ENCODE measurements at regions not wholly inside any gene's neighbourhood (a gene's known extent, or its start where the extent isn't known, plus 50 kb on each side); places are given as distances from the start of the nearest gene placed in this dataset.

- no peak for DNase-seq (ENCODE audit: low read depth)
These were observed 70.4 kb downstream of the RCN1 start for GRCh38 chr11:32161293-32161692.

- DNase-seq (ENCODE audit: low read depth) = no peak
These were observed 71.5 kb downstream of the RCN1 start for GRCh38 chr11:32162351-32162750.

DNA sequence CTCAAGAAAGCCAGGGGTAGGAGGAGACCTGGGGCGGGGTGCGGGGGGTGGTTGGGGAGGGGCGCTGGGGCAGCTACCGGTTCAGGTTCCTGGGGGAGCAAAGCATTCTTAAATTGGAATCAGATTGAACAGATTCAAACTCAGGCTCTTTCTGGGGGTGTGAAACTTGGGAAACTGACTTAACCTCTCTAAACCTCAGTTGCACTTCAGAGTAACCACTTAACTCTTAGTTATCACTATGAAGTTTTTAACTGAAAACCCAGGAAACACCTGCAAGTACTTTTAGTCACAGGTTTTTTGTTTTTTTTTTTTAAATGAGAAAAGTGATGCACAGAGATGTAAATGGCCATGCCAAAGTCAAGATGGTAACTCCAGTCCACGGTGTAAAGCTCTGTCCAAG lies 72.0 kb downstream of the RCN1 start:
- DNase-seq (ENCODE audit: low read depth) = no peak

GRCh38 chr11:32163557-32163956 lies 72.7 kb downstream of the RCN1 start:
- DNase-seq (ENCODE audit: low read depth) = no peak

GRCh38 chr11:32164836-32165235 lies 74.0 kb downstream of the RCN1 start:
- DNase-seq (ENCODE audit: low read depth) = no peak

GRCh38 chr11:32168924-32169323 lies 78.0 kb downstream of the RCN1 start:
- DNase-seq (ENCODE audit: low read depth) = no peak

DNA sequence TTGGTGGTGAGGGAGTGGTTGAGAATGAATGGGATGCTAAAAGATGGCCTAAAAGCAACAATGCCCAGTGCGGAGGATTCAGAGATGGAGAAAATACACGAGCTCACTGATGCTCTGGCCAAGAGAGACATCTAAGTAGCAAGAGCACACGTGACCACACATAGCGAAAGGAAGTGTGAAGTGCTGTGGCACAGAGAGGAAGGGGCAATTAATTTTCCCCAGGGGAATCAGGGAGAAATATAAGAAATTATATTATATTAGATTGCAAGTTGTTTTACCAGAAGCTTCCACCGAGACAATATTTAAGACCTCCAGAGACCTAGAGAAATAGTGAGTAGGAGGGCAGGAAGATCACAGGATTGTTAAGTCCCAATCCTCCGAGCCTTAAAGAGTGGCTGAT lies 80.6 kb downstream of the RCN1 start:
- DNase-seq (ENCODE audit: low read depth) = no peak

GRCh38 chr11:32172041-32172847 lies 81.4 kb downstream of the RCN1 start:
- DNase-seq (ENCODE audit: low read depth) = no peak

DNA sequence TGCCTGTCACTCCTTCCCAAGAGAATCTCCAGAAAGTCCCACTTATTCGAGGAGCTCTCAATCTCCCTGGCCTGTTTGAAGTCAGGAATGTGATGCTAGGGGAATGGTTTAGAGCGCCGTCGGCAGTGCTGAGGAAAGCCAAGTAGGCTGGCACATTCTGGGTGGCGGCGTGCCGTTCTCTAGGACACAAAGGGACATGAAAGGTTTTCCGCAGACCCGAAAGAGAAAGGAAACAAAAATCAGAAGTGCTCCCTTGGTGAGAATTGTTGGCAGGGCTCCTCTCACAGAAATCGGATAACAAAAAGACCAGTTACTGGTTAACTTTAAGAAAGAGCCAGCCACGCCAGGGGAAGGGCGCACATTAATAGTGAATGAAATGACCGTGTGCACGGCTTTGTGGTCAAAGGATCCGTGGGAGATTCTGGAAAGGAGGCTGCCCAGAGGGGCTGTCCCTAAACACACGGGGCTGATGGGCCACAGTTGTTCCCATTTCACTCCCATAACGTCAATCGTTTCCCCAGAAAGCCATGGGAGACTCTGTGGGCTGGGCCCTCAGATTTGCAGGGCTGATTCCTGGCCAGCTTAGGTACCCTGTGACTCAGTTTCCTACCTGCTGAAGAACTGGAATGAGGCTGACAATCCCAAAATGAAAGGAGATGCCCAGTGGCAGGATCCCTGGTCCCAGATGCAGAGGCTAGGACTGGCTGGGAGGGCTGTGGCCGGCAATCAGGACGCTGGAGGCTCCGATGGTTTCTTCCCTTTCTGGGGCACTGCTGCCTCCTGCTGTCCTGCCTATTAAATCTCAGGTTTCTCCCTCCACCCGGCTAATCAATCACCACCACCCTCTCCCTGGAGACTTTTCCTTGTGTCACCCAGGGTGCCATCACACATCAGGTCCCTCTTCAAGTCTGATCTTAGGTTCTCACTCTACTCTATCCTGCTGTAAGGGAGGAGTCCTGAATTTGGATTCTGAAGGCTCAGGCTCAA lies 82.3 kb downstream of the RCN1 start:
- no peak for DNase-seq (ENCODE audit: low read depth)

DNA sequence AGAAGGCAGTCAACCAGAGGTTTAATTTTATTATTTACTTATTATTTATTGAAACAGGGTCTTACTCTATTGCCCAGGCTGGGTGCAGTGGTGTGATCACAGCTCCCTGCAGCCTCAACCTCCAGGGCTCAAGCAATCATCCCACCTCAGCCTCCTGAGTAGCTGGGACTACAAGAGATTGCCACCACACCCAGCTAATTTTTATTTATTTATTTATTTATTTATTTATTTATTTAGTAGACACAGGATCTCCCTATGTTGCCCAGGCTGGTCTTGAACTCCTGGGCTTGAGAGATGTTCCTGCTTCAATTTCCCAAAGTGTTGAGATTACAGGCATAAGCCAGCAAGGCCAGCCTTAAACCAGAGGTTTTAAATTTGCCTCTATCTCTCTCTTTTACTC lies 83.1 kb downstream of the RCN1 start:
- no peak for DNase-seq (ENCODE audit: low read depth)

GRCh38 chr11:32176223-32176934 lies 85.5 kb downstream of the RCN1 start:
- no peak for DNase-seq (ENCODE audit: low read depth)

GRCh38 chr11:32178692-32179091 lies 87.8 kb downstream of the RCN1 start:
- DNase-seq (ENCODE audit: low read depth) = no peak

DNA sequence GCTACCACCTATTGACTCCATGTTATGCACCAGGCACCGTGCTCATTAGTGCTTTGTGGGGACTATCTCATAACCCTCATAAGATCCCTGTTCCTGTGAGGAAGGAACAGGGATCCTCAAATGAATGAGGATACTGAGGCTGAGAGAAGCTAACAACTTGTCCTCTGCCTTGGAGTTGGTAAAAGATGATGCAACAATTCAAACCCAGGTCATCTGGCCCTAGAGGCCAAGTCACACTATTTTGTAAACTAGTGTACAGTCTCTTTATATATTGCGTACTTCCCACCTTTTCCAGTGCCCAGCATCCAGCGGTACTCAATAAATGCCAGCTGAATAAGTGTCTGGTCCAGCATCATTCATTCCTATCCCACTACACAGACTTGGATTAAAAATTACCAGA lies 92.6 kb downstream of the RCN1 start:
- no peak for DNase-seq (ENCODE audit: low read depth)

DNA sequence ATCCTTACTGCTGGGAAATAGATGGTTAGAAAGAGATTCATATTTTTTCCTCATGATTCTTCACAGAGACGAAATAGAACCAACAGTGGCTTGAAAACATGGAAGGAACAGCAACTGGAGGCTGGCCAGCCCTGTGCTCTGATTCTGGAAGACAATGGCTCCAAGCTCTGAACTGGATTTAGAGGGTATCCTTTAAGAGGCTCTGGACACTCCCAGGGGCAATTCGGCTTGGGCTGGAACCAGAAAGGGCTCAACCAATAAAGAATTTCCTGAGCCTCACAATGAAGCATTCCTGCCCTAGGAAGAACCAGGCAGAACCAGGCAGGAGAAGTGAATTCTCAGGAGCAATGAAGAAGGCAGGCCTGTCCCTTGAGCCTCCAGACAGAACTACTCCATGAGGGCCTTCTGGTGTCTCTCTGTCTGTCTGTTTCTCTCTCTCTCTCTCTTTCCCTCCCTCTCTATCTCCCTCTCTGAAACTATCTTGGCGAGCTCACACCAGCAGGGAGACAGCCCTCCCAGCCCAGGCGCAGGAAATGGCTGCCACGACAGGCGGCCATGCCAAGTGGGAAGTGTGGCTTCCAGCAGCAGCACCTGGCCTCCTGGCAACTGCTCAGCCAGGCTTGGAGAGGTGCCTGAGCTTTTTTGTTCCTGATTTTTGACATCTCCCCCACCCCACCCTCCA lies 93.3 kb downstream of the RCN1 start:
- no peak for DNase-seq (ENCODE audit: low read depth)

GRCh38 chr11:32184723-32185376 lies 94.0 kb downstream of the RCN1 start:
- no peak for DNase-seq (ENCODE audit: low read depth)

DNA sequence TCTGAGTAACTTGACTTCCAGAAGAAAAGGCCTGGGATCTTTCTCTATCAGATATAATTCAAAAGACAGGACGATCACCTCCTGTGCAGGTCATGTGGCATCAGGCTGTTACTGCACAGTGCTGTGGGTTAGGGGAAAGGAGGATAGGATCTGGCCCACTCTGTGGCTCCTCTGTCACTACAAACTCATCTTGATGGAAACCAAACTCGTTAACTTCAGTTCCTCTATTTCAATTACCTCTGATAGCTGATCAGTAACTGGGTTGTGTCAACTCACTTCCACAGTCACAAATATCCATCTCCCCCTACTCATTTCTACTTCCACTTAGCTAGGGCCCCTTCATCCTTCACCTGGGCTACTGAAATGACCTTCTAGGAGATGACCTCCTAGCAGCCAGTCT lies 95.2 kb downstream of the RCN1 start:
- no peak for DNase-seq (ENCODE audit: low read depth)

DNA sequence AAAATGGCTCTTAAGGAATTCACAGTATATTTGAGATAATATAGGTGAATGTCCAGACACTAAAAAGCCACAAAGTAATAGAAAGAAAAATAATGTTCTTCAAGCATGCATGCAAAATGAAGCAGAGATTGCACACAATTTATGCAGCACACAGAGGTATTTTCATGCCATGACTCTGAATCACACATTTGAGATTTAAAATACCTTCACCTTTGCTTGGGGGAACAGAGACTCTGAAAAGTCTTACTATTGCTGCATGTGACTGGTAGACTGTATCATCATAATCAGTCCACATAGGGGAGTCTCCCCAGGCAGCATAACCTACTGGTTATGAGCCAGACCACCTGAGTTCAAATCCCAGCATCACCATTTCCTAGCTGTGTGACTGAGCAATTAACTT lies 96.2 kb downstream of the RCN1 start:
- no peak for DNase-seq (ENCODE audit: low read depth)

DNA sequence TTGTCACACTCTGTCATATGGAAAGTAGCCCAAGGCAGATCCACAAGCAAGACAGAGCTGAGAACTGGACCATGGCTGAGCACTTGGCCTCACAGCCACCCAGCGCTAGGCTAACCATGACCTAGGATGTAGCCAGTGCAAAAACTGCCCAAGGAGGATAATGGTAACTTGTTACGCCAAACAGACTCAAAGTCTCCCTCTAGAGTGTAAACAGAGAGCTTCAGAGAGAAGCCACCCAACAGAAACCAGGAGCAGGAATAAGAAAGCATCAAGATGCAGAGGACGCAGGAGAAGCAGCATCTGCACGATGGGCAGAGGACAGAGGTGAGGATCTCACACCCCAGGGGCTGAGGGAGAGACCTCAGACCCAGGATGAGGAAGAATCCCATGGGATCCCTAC lies 97.9 kb downstream of the RCN1 start:
- DNase-seq (ENCODE audit: low read depth) = no peak

- no peak for DNase-seq (ENCODE audit: low read depth)
These were observed 105.3 kb downstream of the RCN1 start for GRCh38 chr11:32196137-32196536.

GRCh38 chr11:32198053-32198452 lies 107.2 kb downstream of the RCN1 start:
- no peak for DNase-seq (ENCODE audit: low read depth)

- no peak for DNase-seq (ENCODE audit: low read depth)
These were observed 109.4 kb downstream of the RCN1 start for GRCh38 chr11:32200136-32200847.

All from GM04503 (cell line).